K562 (cell line): ENCODE measurements at regions not wholly inside any gene's neighbourhood (a gene's known extent, or its start where the extent isn't known, plus 50 kb on each side); places are given as distances from the start of the nearest gene placed in this dataset.

Experiments
- ADNP ChIP-seq: fragments of 200-800 bp; sonication (Bioruptor generic); IDR thresholded peaks from 2 replicates; pipeline ENCODE4 v1.6.1; 2016; ENCODE audit warnings: missing genetic modification characterization, missing compliant biosample characterization
- CREM ChIP-seq: IDR thresholded peaks from 2 replicates; pipeline ENCODE4 v1.6.1; 2014; ENCODE audit warnings: antibody characterized with exemption, low read depth
- NCOR1 ChIP-seq: fragments of 450-650 bp; IDR thresholded peaks from 2 replicates; pipeline ENCODE4 v1.6.1; 2016; ENCODE audit warnings: mild to moderate bottlenecking, moderate library complexity
- POLR2A ChIP-seq: fragments of 450-650 bp; conservative IDR thresholded peaks from 2 replicates; pipeline ENCODE4 v1.6.1; 2016
- RFX5 ChIP-seq: IDR thresholded peaks from 2 replicates; pipeline ENCODE4 v1.6.1; 2011; ENCODE audit warnings: low read depth, mild to moderate bottlenecking, improper control_type of control experiment, low read length
- SOX6 ChIP-seq: fragments of 450-650 bp; IDR thresholded peaks from 2 replicates; pipeline ENCODE4 v1.6.1; 2014; ENCODE audit warnings: mild to moderate bottlenecking
- ZZZ3 ChIP-seq: fragments of 450-650 bp; IDR thresholded peaks from 2 replicates; pipeline ENCODE4 v1.6.1; 2016; ENCODE audit warnings: antibody characterized with exemption, mild to moderate bottlenecking, moderate library complexity
- TF ChIP-seq, protein P1 (sequence below): IDR thresholded peaks from 3 replicates; pipeline ENCODE4 v1.6.1; 2011; ENCODE audit warnings: borderline replicate concordance, mild to moderate bottlenecking; ENCODE audit not compliant: insufficient read length, insufficient read depth

DNA sequence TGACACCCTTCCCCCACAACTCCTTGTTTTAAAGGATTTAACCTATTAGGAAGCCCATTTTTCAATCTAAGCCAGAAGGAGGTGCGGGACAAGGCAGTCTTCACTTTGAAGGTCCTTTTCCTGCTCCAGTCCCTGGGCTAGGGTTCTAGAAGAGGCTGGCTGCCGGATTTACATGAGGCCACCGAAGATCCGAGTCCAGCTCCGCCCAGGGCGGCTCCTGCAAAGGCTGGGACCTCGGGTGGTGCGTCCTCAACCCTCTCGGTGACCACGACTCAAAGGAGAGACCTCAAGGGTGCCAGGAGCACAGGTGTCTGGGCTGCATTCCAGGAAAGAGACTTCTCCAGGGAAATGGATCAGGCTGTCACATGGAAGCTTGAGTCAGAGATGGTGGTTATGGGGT, 471.6 kb downstream of the PCDH19 start:
- no peak for TF ChIP-seq NCOR1
- no peak for TF ChIP-seq RFX5
- TF ChIP-seq ZZZ3, result no peak
- no peak for TF ChIP-seq SOX6
- no peak for TF ChIP-seq POLR2A
- TF ChIP-seq, protein P1, sequence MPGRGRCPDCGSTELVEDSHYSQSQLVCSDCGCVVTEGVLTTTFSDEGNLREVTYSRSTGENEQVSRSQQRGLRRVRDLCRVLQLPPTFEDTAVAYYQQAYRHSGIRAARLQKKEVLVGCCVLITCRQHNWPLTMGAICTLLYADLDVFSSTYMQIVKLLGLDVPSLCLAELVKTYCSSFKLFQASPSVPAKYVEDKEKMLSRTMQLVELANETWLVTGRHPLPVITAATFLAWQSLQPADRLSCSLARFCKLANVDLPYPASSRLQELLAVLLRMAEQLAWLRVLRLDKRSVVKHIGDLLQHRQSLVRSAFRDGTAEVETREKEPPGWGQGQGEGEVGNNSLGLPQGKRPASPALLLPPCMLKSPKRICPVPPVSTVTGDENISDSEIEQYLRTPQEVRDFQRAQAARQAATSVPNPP, result no peak
- TF ChIP-seq CREM, result no peak
- TF ChIP-seq ADNP (tag), result no peak
